GM12878 (cell line): ENCODE measurements at regions not wholly inside any gene's neighbourhood (a gene's known extent, or its start where the extent isn't known, plus 50 kb on each side); places are given as distances from the start of the nearest gene placed in this dataset.

Experiments used
- ATF2 ChIP-seq: IDR thresholded peaks from 2 replicates; pipeline ENCODE4 v1.6.1; 2012; ENCODE audit warnings: low read length, inconsistent platforms
- CBFB ChIP-seq: IDR thresholded peaks from 2 replicates; pipeline ENCODE4 v1.6.1; 2016; ENCODE audit warnings: antibody characterized with exemption, low read depth
- DPF2 ChIP-seq: fragments of 450-650 bp; IDR thresholded peaks from 2 replicates; pipeline ENCODE4 v1.6.1; 2017; ENCODE audit warnings: mild to moderate bottlenecking
- NFXL1 ChIP-seq: fragments of 450-650 bp; IDR thresholded peaks from 2 replicates; pipeline ENCODE4 v1.6.1; 2017; ENCODE audit warnings: antibody characterized with exemption, mild to moderate bottlenecking, borderline replicate concordance
- NFYA ChIP-seq: IDR thresholded peaks from 2 replicates; pipeline ENCODE4 v1.6.1; 2011; ENCODE audit warnings: low read depth, mild to moderate bottlenecking, low read length, improper control_type of control experiment, borderline replicate concordance
- NFYB ChIP-seq: IDR thresholded peaks from 2 replicates; pipeline ENCODE4 v1.6.1; 2011; ENCODE audit warnings: low read depth, mild to moderate bottlenecking, low read length, improper control_type of control experiment, moderate library complexity; ENCODE audit not compliant: insufficient read depth
- ZNF687 ChIP-seq: fragments of 450-650 bp; IDR thresholded peaks from 2 replicates; pipeline ENCODE4 v1.6.1; 2017; ENCODE audit warnings: mild to moderate bottlenecking, moderate library complexity
- TF ChIP-seq, protein P1 (sequence below): fragments of 450-650 bp; IDR thresholded peaks from 2 replicates; pipeline ENCODE4 v1.6.1; 2016; ENCODE audit warnings: mild to moderate bottlenecking

DNA sequence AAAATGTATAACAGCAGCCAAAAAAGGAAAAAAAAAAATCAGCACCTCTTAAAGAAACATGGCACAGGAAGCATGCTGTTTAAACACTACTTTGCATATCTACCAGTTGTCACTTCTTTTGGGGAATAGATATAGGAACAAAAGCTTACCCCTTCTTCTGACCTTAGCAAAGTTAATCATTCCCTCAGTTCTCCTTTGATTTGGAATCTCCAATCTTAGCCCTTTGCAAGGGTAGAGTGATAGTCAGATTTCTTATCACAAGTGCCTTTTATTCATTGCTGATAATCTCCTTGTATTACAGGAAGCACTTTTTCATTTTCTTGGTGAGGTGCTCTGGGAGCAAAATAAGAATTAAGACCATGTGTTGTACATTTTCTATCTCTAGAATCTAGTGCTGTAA, 1327.6 kb downstream of the OLFM4 start (continued):
- no peak for TF ChIP-seq ZNF687
- no peak for TF ChIP-seq NFYB
- no peak for TF ChIP-seq NFYA
- TF ChIP-seq CBFB: no peak
- no peak for TF ChIP-seq ATF2
- TF ChIP-seq NFXL1: no peak
- TF ChIP-seq DPF2: no peak
- TF ChIP-seq, protein P1, sequence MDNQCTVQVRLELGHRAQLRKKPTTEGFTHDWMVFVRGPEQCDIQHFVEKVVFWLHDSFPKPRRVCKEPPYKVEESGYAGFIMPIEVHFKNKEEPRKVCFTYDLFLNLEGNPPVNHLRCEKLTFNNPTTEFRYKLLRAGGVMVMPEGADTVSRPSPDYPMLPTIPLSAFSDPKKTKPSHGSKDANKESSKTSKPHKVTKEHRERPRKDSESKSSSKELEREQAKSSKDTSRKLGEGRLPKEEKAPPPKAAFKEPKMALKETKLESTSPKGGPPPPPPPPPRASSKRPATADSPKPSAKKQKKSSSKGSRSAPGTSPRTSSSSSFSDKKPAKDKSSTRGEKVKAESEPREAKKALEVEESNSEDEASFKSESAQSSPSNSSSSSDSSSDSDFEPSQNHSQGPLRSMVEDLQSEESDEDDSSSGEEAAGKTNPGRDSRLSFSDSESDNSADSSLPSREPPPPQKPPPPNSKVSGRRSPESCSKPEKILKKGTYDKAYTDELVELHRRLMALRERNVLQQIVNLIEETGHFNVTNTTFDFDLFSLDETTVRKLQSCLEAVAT: no peak
